ENCODE measurements at regions not wholly inside any gene's neighbourhood (a gene's known extent, or its start where the extent isn't known, plus 50 kb on each side); places are given as distances from the start of the nearest gene placed in this dataset.

- DNase-seq = peak; percentile 17
These were observed 207.1 kb downstream of the NFATC2 start for GRCh38 chr20:51335329-51335841.

- DNase-seq = no peak
These were observed 207.9 kb downstream of the NFATC2 start for GRCh38 chr20:51334609-51335008.

- no peak for DNase-seq
These were observed 208.5 kb downstream of the NFATC2 start for GRCh38 chr20:51333971-51334370.

- no peak for DNase-seq
These were observed 209.1 kb downstream of the NFATC2 start for GRCh38 chr20:51333446-51333845.

GRCh38 chr20:51331481-51331880 lies 211.0 kb downstream of the NFATC2 start:
- DNase-seq = no peak

GRCh38 chr20:51329845-51330244 lies 212.7 kb downstream of the NFATC2 start:
- DNase-seq = no peak

GRCh38 chr20:51327251-51327841 lies 215.2 kb downstream of the NFATC2 start:
- DNase-seq = no peak

- no peak for DNase-seq
These were observed 216.2 kb downstream of the NFATC2 start for GRCh38 chr20:51326201-51326819.

- DNase-seq = no peak
These were observed 220.3 kb downstream of the NFATC2 start for GRCh38 chr20:51322164-51322707.

GRCh38 chr20:51321343-51322163 lies 221.0 kb downstream of the NFATC2 start:
- DNase-seq = no peak

- no peak for DNase-seq
These were observed 223.0 kb downstream of the NFATC2 start for GRCh38 chr20:51319522-51319921.

- peak; percentile 42 for DNase-seq
These were observed 224.2 kb downstream of the NFATC2 start for GRCh38 chr20:51318058-51318949.

GRCh38 chr20:51315390-51315789 lies 227.1 kb downstream of the NFATC2 start:
- no peak for DNase-seq

- no peak for DNase-seq
These were observed 229.1 kb downstream of the NFATC2 start for GRCh38 chr20:51313358-51313827.

GRCh38 chr20:51312480-51312783 lies 230.1 kb downstream of the NFATC2 start:
- DNase-seq = no peak

- DNase-seq = peak; percentile 25
These were observed 230.7 kb downstream of the NFATC2 start for GRCh38 chr20:51311636-51312479.

GRCh38 chr20:51310216-51310615 lies 232.3 kb downstream of the NFATC2 start:
- DNase-seq = no peak

GRCh38 chr20:51309128-51309527 lies 233.4 kb downstream of the NFATC2 start:
- no peak for DNase-seq

- DNase-seq = peak; percentile 89
These were observed 235.8 kb downstream of the NFATC2 start for GRCh38 chr20:51306521-51307358.

- no peak for DNase-seq
These were observed 236.4 kb downstream of the NFATC2 start for GRCh38 chr20:51306081-51306480.

All from tongue (tissue), 1 donor.